Non-pigmented ciliary epithelial cell (primary cell): ENCODE measurements at regions not wholly inside any gene's neighbourhood (a gene's known extent, or its start where the extent isn't known, plus 50 kb on each side); places are given as distances from the start of the nearest gene placed in this dataset.
"Not testable (repeated sequence)": the region's sequence is repeated elsewhere in the genome, so short reads cannot be mapped to it uniquely, and the experiment has no call there.

Experiments used
- DNase-seq: peaks from one replicate; pipeline ENCODE4 v3.0.0-alpha.2; 2010; ENCODE audit warnings: low read depth

- DNase-seq, result no peak
Observed at GRCh38 chr2:57703407-57703806, 343.2 kb upstream of the VRK2 start.

DNA sequence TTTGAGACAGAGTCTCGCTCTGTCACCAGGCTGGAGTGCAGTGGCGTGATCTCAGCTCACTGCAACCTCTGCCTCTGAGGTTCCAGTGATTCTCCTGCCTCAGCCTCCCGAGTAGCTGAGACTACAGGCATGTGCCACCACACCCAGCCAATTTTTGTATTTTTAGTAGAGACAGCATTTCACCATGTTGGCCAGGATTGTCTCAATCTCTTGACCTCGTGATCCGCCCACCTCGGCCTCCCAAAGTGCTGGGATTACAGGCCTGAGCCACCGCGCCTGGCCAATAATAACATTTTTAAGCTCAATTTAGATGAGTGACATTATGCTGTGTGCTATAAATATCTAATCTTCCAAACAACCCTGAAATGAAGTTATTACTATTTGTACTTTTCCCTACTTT, 338.8 kb upstream of the VRK2 start:
- DNase-seq, result not testable (repeated sequence)

GRCh38 chr2:57711991-57712390, 334.6 kb upstream of the VRK2 start:
- no peak for DNase-seq

- DNase-seq, result peak; percentile 60
Observed at GRCh38 chr2:57720728-57721627, 325.6 kb upstream of the VRK2 start.

GRCh38 chr2:57725337-57725947, 321.2 kb upstream of the VRK2 start:
- DNase-seq, result no peak

DNA sequence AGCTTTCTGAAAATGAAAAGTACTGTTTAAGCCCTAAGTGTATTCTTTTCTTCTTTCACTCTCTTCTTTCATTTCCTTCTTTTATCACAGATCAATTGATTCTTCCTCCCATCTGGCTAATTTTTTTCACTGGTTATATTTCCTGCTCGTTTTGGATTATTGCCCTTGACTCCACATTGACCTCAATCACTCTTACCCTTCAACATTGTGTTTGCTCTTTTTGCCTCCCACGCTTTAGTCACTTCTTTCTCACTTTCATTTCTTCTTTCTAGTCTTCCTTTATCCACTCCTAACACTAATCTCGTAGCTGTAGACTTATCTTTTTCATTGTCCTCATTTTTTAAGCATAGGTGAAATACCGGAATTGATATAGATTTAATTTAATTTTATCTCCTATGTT, 320.3 kb upstream of the VRK2 start:
- DNase-seq, result no peak

DNA sequence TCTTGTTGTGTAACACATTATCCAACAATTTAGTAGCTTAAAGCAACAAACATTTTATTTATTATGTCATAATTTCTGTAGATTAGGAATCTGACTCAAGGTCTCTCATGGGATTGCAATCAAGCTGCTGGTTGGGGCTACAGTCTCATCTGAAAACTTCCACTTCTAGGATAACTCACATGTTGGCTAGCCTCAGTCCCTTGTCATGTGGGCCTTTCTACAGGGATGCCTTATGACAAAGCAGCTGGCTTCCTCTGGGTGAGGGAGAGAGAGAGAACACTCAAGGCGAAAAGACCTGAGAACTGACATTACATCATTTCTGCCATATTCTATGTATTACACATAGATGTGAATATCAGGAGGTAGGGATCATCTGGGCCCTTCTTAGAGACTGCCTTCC, 317.9 kb upstream of the VRK2 start:
- no peak for DNase-seq

GRCh38 chr2:57733956-57734355, 312.6 kb upstream of the VRK2 start:
- DNase-seq, result no peak

DNA sequence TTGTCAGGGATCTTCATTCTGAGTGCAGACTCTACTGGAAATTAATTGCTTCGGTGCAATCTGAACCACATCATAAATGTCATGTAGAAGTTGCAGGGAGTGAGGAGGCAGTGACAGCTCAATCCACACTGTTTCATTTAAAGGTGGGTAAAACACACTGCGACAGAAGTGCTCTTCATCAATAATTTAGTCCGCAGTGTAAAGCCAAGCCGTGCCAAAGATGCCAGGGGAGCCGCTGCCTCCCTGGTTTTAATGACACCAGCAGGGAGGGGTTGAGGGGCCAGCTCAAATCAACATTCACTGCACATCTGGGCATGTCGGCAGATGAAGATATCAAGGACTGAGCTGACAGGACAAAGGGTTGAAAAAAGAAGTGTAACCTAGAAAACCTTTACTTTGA, 305.7 kb upstream of the VRK2 start:
- no peak for DNase-seq

- no peak for DNase-seq
Observed at GRCh38 chr2:57753636-57754035, 293.0 kb upstream of the VRK2 start.

- no peak for DNase-seq
Observed at GRCh38 chr2:57758686-57759085, 287.9 kb upstream of the VRK2 start.

DNA sequence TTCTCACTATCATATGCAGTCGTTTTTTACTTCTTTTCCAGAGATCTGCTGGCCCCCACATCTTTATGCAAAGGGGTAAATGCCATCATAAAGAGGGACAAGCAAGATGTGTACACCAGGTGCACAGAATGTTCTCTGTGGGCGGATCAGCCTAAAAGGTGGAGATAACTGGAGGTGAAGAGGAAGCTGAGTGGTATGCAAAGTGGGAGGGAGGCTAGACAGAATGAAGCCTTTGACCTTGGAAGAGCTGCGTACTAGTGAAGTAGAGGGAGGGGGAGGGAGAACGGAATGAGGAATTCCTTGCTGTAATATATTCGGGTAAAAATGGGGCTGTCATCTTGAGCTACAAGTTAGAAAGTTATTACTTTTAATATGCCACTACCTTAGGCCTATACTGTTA, 287.5 kb upstream of the VRK2 start:
- DNase-seq, result no peak

- peak; percentile 24 for DNase-seq
Observed at GRCh38 chr2:57759822-57760300, 286.7 kb upstream of the VRK2 start.

- DNase-seq, result no peak
Observed at GRCh38 chr2:57760381-57760801, 286.2 kb upstream of the VRK2 start.

GRCh38 chr2:57776916-57777315, 269.7 kb upstream of the VRK2 start:
- DNase-seq, result no peak

DNA sequence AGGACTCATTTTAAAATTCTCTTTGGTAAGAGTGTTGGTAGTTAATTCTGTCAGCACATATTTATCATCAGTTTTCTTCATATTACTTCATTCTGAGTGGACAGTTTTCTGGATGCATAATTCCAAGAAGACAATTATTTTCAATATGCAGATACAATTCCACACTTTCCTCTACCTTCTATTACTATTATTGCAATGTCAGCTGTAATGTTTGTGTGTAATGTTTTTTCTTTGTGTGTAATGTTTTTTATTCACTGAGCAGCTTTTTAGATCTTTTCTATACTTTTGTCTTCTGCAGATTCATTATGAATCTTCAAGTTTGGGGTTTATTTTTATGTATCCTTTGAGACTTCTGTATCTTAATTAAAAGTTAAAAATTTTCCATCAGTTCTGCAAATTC, 264.0 kb upstream of the VRK2 start:
- DNase-seq, result no peak

GRCh38 chr2:57793310-57793709, 253.3 kb upstream of the VRK2 start:
- DNase-seq, result no peak

- no peak for DNase-seq
Observed at GRCh38 chr2:57796527-57796926, 250.1 kb upstream of the VRK2 start.

DNA sequence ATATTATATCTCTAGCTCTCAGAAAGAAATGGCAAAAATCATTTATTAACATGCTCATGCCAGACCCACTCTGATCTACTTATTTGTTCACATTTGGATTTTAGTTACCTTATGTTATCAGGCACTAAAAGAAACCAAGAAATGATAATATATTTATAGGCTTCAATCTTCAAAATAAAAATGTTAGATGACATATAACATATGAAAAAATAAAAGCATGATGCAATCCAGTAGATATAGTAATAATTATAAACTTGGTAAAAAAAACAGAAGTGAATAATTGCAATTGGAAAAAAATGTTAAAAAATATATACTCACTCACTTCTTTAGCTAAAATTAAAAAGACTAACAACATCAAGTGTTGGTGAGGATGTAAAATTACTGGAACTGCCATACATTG, 248.3 kb upstream of the VRK2 start:
- no peak for DNase-seq

- no peak for DNase-seq
Observed at GRCh38 chr2:57802243-57802642, 244.4 kb upstream of the VRK2 start.

- DNase-seq, result no peak
Observed at GRCh38 chr2:57804971-57805370, 241.6 kb upstream of the VRK2 start.

- no peak for DNase-seq
Observed at GRCh38 chr2:57806449-57806968, 240.1 kb upstream of the VRK2 start.

GRCh38 chr2:57809230-57809629, 237.4 kb upstream of the VRK2 start:
- no peak for DNase-seq
